Mesenchymal stem cell (in vitro differentiated cells and primary cell): ENCODE measurements at regions not wholly inside any gene's neighbourhood (a gene's known extent, or its start where the extent isn't known, plus 50 kb on each side); places are given as distances from the start of the nearest gene placed in this dataset.

Experiments used
- DNase-seq: peaks from one replicate; pipeline ENCODE4 v3.0.0-alpha.2; 2013
- H2AFZ ChIP-seq: one replicate; pipeline ENCODE4 v1.6.1; 2013; ENCODE audit warnings: low read depth, mild to moderate bottlenecking, control low read depth, inconsistent platforms, low read length, moderate library complexity
- H2AK5ac ChIP-seq: 2 replicates; pipeline ENCODE4 v1.6.1; 2013; ENCODE audit warnings: low read length, moderate library complexity, mild to moderate bottlenecking, inconsistent platforms; ENCODE audit not compliant: severe bottlenecking
- H2BK120ac ChIP-seq: one replicate; pipeline ENCODE4 v1.6.1; 2013; ENCODE audit warnings: low read depth, mild to moderate bottlenecking, inconsistent platforms, low read length, moderate library complexity
- H2BK12ac ChIP-seq, 2 experiments: one replicate each; pipeline ENCODE4 v1.6.1; 2013; ENCODE audit warnings: inconsistent platforms in 2 of 2, low read length in 2 of 2, mild to moderate bottlenecking in 2 of 2, moderate library complexity in 2 of 2, control low read depth in 1 of 2
- H2BK15ac ChIP-seq: one replicate; pipeline ENCODE4 v1.6.1; 2013; ENCODE audit warnings: mild to moderate bottlenecking, low read depth, inconsistent platforms; ENCODE audit not compliant: poor library complexity, severe bottlenecking
- H2BK5ac ChIP-seq: 2 replicates; pipeline ENCODE4 v1.6.1; 2013; ENCODE audit warnings: low read depth, mild to moderate bottlenecking, low read length, control low read depth, inconsistent platforms; ENCODE audit not compliant: poor library complexity, severe bottlenecking
- H3K14ac ChIP-seq, 2 experiments: one replicate each; pipeline ENCODE4 v1.6.1; 2013; ENCODE audit warnings: inconsistent platforms in 2 of 2, low read length in 2 of 2, control low read depth in 1 of 2, mild to moderate bottlenecking in 1 of 2, moderate library complexity in 1 of 2
- H3K18ac ChIP-seq, 2 experiments: one replicate each; pipeline ENCODE4 v1.6.1; 2013; ENCODE audit warnings: inconsistent platforms in 2 of 2, low read length in 2 of 2, control low read depth in 1 of 2, low read depth in 1 of 2, mild to moderate bottlenecking in 1 of 2
- H3K23ac ChIP-seq, 2 experiments: one replicate each; pipeline ENCODE4 v1.6.1; 2013; ENCODE audit warnings: inconsistent platforms in 2 of 2, low read length in 2 of 2, mild to moderate bottlenecking in 2 of 2, moderate library complexity in 2 of 2, control low read depth in 1 of 2
- H3K27ac ChIP-seq: 2 replicates; pipeline ENCODE4 v1.5.1; 2013; ENCODE audit warnings: mild to moderate bottlenecking, moderate library complexity, low read length, control low read depth, inconsistent platforms; ENCODE audit not compliant: poor library complexity, severe bottlenecking
- H3K27me3 ChIP-seq, 2 experiments: 2 replicates each; pipeline versions ENCODE4 v1.6.1 to v1.7.0; 2013; ENCODE audit warnings: low read length in 2 of 2, mild to moderate bottlenecking in 2 of 2, moderate library complexity in 2 of 2, control low read depth in 1 of 2, inconsistent platforms in 1 of 2; ENCODE audit not compliant: control insufficient read depth in 1 of 2, insufficient read depth in 1 of 2
- H3K36me3 ChIP-seq, 2 experiments: 2 replicates each; pipeline versions ENCODE4 v1.6.1 to v1.7.0; 2013; ENCODE audit warnings: low read length in 2 of 2, control low read depth in 1 of 2, inconsistent platforms in 1 of 2, low read depth in 1 of 2, mild to moderate bottlenecking in 1 of 2; ENCODE audit not compliant: insufficient read depth in 2 of 2, control insufficient read depth in 1 of 2
- H3K4ac ChIP-seq, 2 experiments: one replicate each; pipeline ENCODE4 v1.6.1; 2013; ENCODE audit warnings: inconsistent platforms in 2 of 2, low read length in 2 of 2, mild to moderate bottlenecking in 2 of 2, moderate library complexity in 2 of 2, control low read depth in 1 of 2, low read depth in 1 of 2
- H3K4me1 ChIP-seq: 2 replicates; pipeline ENCODE4 v1.6.1; 2013; ENCODE audit warnings: low read depth, low read length, control low read depth; ENCODE audit not compliant: control insufficient read depth, insufficient read depth
- H3K4me2 ChIP-seq: 2 replicates; pipeline ENCODE4 v1.6.1; 2013; ENCODE audit warnings: low read length, mild to moderate bottlenecking, inconsistent platforms; ENCODE audit not compliant: poor library complexity, severe bottlenecking
- H3K4me3 ChIP-seq, 2 experiments: 2 replicates each; pipeline versions ENCODE4 v1.5.1 to v1.7.0; 2013; ENCODE audit warnings: low read length in 2 of 2, mild to moderate bottlenecking in 2 of 2, control low read depth in 1 of 2, low read depth in 1 of 2; ENCODE audit not compliant: insufficient read depth in 1 of 2
- H3K79me1 ChIP-seq: replicated peaks from 2 replicates; pipeline ENCODE4 v1.6.1; 2013; ENCODE audit warnings: mild to moderate bottlenecking, control low read depth, low read length, inconsistent platforms; ENCODE audit not compliant: poor library complexity, severe bottlenecking
- H3K9ac ChIP-seq: 2 replicates; pipeline ENCODE4 v1.7.0; 2013; ENCODE audit warnings: mild to moderate bottlenecking, low read length, moderate library complexity
- H3K9me3 ChIP-seq: 2 replicates; pipeline ENCODE4 v1.7.0; 2013; ENCODE audit warnings: mild to moderate bottlenecking, low read length; ENCODE audit not compliant: control insufficient read depth
- H4K8ac ChIP-seq: one replicate; pipeline ENCODE4 v1.6.1; 2013; ENCODE audit warnings: inconsistent platforms, mild to moderate bottlenecking, low read length, moderate library complexity
- H4K91ac ChIP-seq: one replicate; pipeline ENCODE4 v1.6.1; 2013; ENCODE audit warnings: mild to moderate bottlenecking, low read length, inconsistent platforms
- WGBS: methylation state at CpG from one replicate; pipeline ENCODE4 v1.1.7; 2013; ENCODE audit warnings: mixed read lengths; 5-methylcytosine and 5-hydroxymethylcytosine counted together

GRCh38 chr20:57009355-57009754 is 257.1 kb downstream of the BMP7 start:
- Histone ChIP-seq H3K4me1 (peaks cover 16% of the 10 kb centered on the region), H3K36me3 (no peaks in the 10 kb centered on the region), H4K91ac (no peak overlapping the region), H3K4ac (no peak overlapping the region), H2BK120ac (no peak overlapping the region), H2BK15ac (no peak overlapping the region), H3K27ac (no peak overlapping the region), H3K14ac (no peak overlapping the region), H3K27me3 (peaks cover 0 to 55% of the 10 kb centered on the region in 2 experiments), H2BK12ac (no peak overlapping the region), H2AK5ac (peak overlapping the region; percentile 85), H3K9me3 (no peaks in the 10 kb centered on the region), H3K18ac (no peak overlapping the region), H3K4me2 (no peak overlapping the region), H3K4me3 (no peak overlapping the region), H2BK5ac (no peak overlapping the region), H3K79me1 (no peaks in the 10 kb centered on the region), H3K23ac (no peak overlapping the region), H4K8ac (no peak overlapping the region), H3K9ac (no peak overlapping the region), H2AFZ (no peak overlapping the region)
- 90% methylated on average over 3 of the region's 3 CpGs for WGBS
- no peak for DNase-seq

DNA sequence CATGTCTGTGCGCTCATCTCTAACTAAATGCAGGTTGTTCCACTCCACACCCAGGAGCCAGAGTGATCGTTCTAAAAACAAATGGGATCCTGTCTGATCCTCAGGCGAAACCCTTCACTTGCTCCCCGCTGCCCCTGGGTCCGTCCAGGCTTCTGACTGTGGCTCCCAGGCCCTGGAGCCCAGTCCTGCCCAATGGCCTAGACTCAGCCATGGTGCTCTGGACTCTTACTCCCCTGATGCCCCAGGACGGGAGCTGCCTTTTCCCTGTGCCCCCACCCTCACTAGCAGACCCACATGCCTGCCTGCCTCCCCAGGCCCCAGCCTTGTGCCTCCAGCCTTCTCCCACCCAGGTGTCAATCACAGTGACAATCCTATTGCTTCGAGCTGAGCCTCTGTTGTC is 256.7 kb downstream of the BMP7 start:
- no peak overlapping the region for H4K91ac ChIP-seq
- no peak overlapping the region for H3K18ac ChIP-seq
- no peak for DNase-seq
- H3K4me1 ChIP-seq, result peaks cover 14% of the 10 kb centered on the region
- no peak overlapping the region for H3K14ac ChIP-seq
- H3K9ac ChIP-seq, result no peak overlapping the region
- H3K9me3 ChIP-seq, result no peaks in the 10 kb centered on the region
- no peak overlapping the region for H3K4ac ChIP-seq
- H2BK120ac ChIP-seq, result no peak overlapping the region
- no peak overlapping the region for H2BK12ac ChIP-seq
- 88% methylated on average over 7 of the region's 7 CpGs for WGBS
- H4K8ac ChIP-seq, result no peak overlapping the region
- H3K4me3 ChIP-seq, result peak overlapping the region in 1 of 2 experiments; percentile 5
- H3K4me2 ChIP-seq, result no peak overlapping the region
- H2AK5ac ChIP-seq, result peak overlapping the region; percentile 27
- no peak overlapping the region for H3K27ac ChIP-seq
- H3K79me1 ChIP-seq, result no peaks in the 10 kb centered on the region
- no peak overlapping the region for H2BK5ac ChIP-seq
- no peak overlapping the region for H3K23ac ChIP-seq
- H2AFZ ChIP-seq, result no peak overlapping the region
- no peaks in the 10 kb centered on the region for H3K36me3 ChIP-seq
- H3K27me3 ChIP-seq, result peaks cover 0 to 55% of the 10 kb centered on the region in 2 experiments
- H2BK15ac ChIP-seq, result no peak overlapping the region

GRCh38 chr20:57012691-57013090 is 253.8 kb downstream of the BMP7 start:
- no peak overlapping the region for H3K23ac ChIP-seq
- no peak overlapping the region for H2AFZ ChIP-seq
- DNase-seq, result no peak
- no peak overlapping the region for H2AK5ac ChIP-seq
- no peak overlapping the region for H2BK12ac ChIP-seq
- no peak overlapping the region for H2BK5ac ChIP-seq
- no peak overlapping the region for H4K8ac ChIP-seq
- H3K14ac ChIP-seq, result no peak overlapping the region
- no peak overlapping the region for H3K4me3 ChIP-seq
- no peaks in the 10 kb centered on the region for H3K9me3 ChIP-seq
- no peak overlapping the region for H2BK15ac ChIP-seq
- H3K9ac ChIP-seq, result no peak overlapping the region
- H3K27me3 ChIP-seq, result peaks cover 0 to 59% of the 10 kb centered on the region in 2 experiments
- H3K18ac ChIP-seq, result no peak overlapping the region
- H3K36me3 ChIP-seq, result no peaks in the 10 kb centered on the region
- no peak overlapping the region for H3K4me2 ChIP-seq
- WGBS, result 91% methylated on average over 2 of the region's 6 CpGs
- no peaks in the 10 kb centered on the region for H3K79me1 ChIP-seq
- H4K91ac ChIP-seq, result no peak overlapping the region
- H3K4me1 ChIP-seq, result peaks cover 13% of the 10 kb centered on the region
- H3K27ac ChIP-seq, result no peak overlapping the region
- no peak overlapping the region for H2BK120ac ChIP-seq
- no peak overlapping the region for H3K4ac ChIP-seq

- Histone ChIP-seq H3K23ac (no peak overlapping the region), H2BK120ac (no peak overlapping the region), H4K91ac (no peak overlapping the region), H2AFZ (no peak overlapping the region), H2BK15ac (no peak overlapping the region), H2BK5ac (no peak overlapping the region), H3K4me2 (no peak overlapping the region), H3K79me1 (no peaks in the 10 kb centered on the region), H3K14ac (no peak overlapping the region), H3K4me1 (peaks cover 13% of the 10 kb centered on the region), H3K9me3 (no peaks in the 10 kb centered on the region), H2BK12ac (no peak overlapping the region), H3K9ac (no peak overlapping the region), H2AK5ac (no peak overlapping the region), H3K36me3 (no peaks in the 10 kb centered on the region), H3K18ac (no peak overlapping the region), H3K4me3 (no peak overlapping the region), H3K4ac (no peak overlapping the region), H3K27me3 (peaks cover 0 to 60% of the 10 kb centered on the region in 2 experiments), H4K8ac (no peak overlapping the region), H3K27ac (no peak overlapping the region)
- no CpG with 5 or more reads among the region's 1 CpG for WGBS
- DNase-seq, result no peak
Measured at GRCh38 chr20:57013217-57013616, 253.2 kb downstream of the BMP7 start.
